Erythroblast (primary cell): ENCODE measurements at regions not wholly inside any gene's neighbourhood (a gene's known extent, or its start where the extent isn't known, plus 50 kb on each side); places are given as distances from the start of the nearest gene placed in this dataset.

Experiments used
- DNase-seq, 2 experiments: peaks; one replicate each; lab custom pipeline; 2025; lab: John Stamatoyannopoulos, UW
- GATA1 ChIP-seq: IDR thresholded peaks from 2 replicates; pipeline ENCODE4 v1.6.1; 2011; ENCODE audit warnings: low read depth, mild to moderate bottlenecking, control low read depth, low read length, moderate library complexity
- POLR2A ChIP-seq: IDR thresholded peaks from 2 replicates; pipeline ENCODE4 v1.6.1; 2011; ENCODE audit warnings: mild to moderate bottlenecking, low read length

GRCh38 chr12:118548887-118549509 lies 172.6 kb downstream of the SUDS3 start:
- no peak for TF ChIP-seq POLR2A
- no peak for TF ChIP-seq GATA1
- no peak for DNase-seq

GRCh38 chr12:118549510-118549980 lies 173.2 kb downstream of the SUDS3 start:
- TF ChIP-seq POLR2A (no peak), GATA1 (no peak)
- DNase-seq, result no peak

GRCh38 chr12:118553856-118554504 lies 177.6 kb downstream of the SUDS3 start:
- TF ChIP-seq POLR2A (no peak), GATA1 (no peak)
- DNase-seq, result no peak

- DNase-seq, result no peak
- no peak for TF ChIP-seq GATA1
- TF ChIP-seq POLR2A, result no peak
These were observed 182.6 kb downstream of the SUDS3 start for GRCh38 chr12:118558941-118559340.

DNA sequence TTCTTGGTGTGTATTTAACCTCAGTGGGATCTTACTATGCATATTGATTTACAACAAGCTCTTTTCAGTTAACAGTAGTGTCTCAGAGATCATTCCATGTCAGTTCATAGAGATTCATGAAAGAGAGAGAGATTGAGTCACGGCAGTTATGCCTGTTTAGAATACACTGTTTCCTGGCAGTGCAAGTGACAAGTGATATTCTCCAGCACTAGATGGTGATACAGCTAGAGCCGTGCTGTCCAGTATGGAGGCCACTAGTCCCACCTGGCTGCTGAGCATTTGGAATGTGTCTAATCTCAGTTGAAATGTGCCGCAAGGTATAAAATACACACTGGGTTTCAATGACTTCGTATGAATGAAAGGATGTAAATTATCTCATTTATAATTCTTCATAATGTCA lies 184.4 kb downstream of the SUDS3 start:
- no peak for DNase-seq
- TF ChIP-seq GATA1, result no peak
- TF ChIP-seq POLR2A, result no peak

DNA sequence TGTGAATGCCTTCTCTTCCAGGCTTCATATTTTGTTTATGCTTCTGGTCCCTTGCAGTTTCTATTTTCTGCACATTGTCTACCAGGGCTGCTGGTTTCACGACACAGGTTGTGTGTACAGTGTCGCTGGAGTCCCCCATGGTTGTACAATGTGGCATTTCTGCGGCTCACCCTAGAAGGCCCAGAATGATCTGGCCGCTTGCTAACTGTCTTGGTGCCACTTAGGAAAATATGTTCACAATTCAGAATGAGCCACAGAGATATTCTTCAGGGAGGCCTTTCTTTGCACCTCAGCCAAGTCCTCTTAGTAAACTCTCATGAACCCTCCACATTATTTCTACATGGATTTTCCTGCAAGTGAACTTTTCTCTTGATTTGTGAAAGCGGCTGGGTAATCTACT lies 195.4 kb downstream of the SUDS3 start:
- TF ChIP-seq POLR2A, result no peak
- DNase-seq, result no peak

- TF ChIP-seq POLR2A (no peak), GATA1 (no peak)
- no peak for DNase-seq
These were observed 197.9 kb downstream of the SUDS3 start for GRCh38 chr12:118574288-118574687.

DNA sequence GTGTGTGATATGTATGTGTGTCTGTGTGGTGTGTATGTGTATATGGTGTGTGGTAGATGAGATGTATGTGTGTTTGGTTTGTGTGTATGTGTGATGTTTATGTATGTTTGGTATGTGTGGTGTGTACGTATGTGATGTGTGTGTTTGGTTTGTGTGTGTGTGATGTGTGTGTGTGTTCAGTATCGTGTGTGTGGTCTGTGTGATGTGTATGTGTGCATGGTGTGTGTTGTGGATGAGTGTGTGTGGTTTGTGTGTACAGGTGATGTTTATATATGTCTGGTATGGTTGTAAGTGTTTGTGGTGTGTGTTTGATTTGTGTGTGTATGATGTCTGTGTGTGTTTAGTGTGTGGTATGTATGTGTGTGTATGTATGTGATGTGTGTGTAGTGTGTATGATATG lies 199.4 kb downstream of the SUDS3 start:
- TF ChIP-seq GATA1 (no peak), POLR2A (no peak)

DNA sequence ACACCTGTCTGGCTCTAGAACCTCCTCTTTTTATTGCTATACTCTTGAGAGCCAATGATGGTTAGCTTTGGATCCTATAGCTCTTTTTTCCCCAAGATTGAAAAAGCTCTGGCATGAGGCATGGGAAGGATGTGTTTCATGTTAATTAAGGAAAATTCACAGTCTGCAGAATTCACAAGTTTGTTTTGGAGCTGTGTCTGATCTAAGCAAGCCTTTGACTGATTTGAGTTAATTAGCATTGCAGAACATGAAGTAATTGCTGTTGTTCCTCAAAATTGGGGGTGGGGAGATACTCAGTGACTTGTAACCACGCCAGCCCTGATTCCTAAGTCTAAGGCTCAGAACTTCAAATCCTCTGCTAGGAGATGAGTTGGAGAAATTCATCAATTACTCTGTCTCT lies 205.0 kb downstream of the SUDS3 start:
- DNase-seq, result no peak
- no peak for TF ChIP-seq POLR2A
- no peak for TF ChIP-seq GATA1

More for the DNA sequence above, 199.4 kb downstream of the SUDS3 start:
- no peak for DNase-seq

DNA sequence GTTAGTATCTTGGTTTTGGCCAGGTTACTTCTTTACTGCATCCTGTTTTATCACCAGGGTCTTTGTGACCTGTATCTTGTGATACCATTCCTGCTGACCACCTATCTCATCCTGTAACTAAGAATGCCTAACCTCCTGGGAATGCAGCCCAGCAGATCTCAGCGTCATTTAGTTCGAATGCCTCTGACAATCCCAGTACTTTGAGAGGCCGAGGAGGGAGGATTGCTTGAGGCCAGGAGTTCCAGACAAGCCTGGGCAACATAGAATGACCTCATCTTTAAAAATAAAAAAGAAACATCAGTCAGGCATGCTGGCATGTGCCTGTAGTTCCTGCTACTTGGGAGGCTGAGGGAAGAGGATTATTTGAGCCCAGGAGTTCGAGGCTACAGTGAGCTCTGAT lies 206.5 kb downstream of the SUDS3 start:
- no peak for DNase-seq
- no peak for TF ChIP-seq GATA1
- no peak for TF ChIP-seq POLR2A

DNA sequence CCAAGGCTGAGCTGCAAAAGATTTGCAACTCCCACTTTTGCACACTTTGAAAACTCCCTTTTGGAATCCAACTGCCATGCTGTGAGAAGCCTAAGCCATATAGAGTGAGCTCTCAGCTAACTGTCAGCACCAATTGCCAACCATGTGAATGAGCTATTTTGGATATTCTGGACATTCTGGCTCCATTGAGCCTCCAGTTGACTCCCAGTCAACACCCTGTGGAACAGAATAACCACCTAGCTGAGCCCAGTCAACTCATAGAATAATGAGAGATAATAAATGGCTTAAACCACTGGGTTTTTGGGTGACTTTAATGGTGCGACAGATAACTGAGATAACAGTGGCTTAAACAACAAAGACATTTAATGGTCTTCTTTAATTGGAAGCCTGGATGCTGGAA lies 210.1 kb downstream of the SUDS3 start:
- TF ChIP-seq GATA1 (no peak), POLR2A (no peak)
- DNase-seq, result no peak

DNA sequence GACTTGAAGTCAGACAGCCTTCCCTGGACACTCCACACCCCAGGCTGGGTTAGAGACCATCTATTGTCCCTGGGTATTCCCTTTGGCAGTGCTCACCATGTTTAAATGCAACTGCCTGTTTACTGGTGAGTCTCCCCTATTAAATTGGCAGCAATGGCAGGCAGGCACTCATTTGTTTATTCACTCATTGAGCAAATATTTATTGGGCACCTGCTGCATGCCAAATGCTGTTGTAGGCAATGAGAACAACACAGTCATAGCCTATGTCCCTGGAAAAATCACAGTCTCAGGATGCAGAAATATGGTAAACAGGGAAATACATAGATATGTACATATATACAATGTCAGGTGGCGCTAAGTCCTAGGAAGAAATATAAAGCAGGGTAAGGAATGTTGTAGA lies 212.8 kb downstream of the SUDS3 start:
- no peak for DNase-seq
- TF ChIP-seq POLR2A, result no peak
- TF ChIP-seq GATA1, result no peak

GRCh38 chr12:118590406-118591150 lies 214.2 kb downstream of the SUDS3 start:
- no peak for DNase-seq
- TF ChIP-seq POLR2A (no peak), GATA1 (no peak)
